NCI-H748 treated with DMSO at 0.1 percent for 48 hours (cell line): ENCODE measurements at regions not wholly inside any gene's neighbourhood (a gene's known extent, or its start where the extent isn't known, plus 50 kb on each side); places are given as distances from the start of the nearest gene placed in this dataset.

ENCODE experiments used
- DNase-seq: peaks from one replicate; lab custom pipeline; 2025; lab: John Stamatoyannopoulos, UW

- no peak for DNase-seq
Observed at GRCh38 chr2:121860758-121861227, 105.3 kb downstream of the TSN start.

GRCh38 chr2:121862286-121862685 lies 106.8 kb downstream of the TSN start:
- DNase-seq: no peak

- DNase-seq: no peak
Observed at GRCh38 chr2:121865914-121866313, 110.5 kb downstream of the TSN start.

GRCh38 chr2:121866789-121867188 lies 111.3 kb downstream of the TSN start:
- DNase-seq: no peak

- peak; percentile 28 for DNase-seq
Observed at GRCh38 chr2:121868652-121869051, 113.2 kb downstream of the TSN start.

GRCh38 chr2:121869363-121869762 lies 113.9 kb downstream of the TSN start:
- no peak for DNase-seq

GRCh38 chr2:121869873-121870272 lies 114.4 kb downstream of the TSN start:
- no peak for DNase-seq

GRCh38 chr2:121872651-121873050 lies 117.2 kb downstream of the TSN start:
- DNase-seq: no peak

GRCh38 chr2:121873864-121874263 lies 118.4 kb downstream of the TSN start:
- DNase-seq: no peak

GRCh38 chr2:121875585-121876185 lies 120.2 kb downstream of the TSN start:
- DNase-seq: no peak

- no peak for DNase-seq
Observed at GRCh38 chr2:121877366-121877765, 121.9 kb downstream of the TSN start.

- DNase-seq: no peak
Observed at GRCh38 chr2:121880283-121880682, 124.8 kb downstream of the TSN start.

- DNase-seq: no peak
Observed at GRCh38 chr2:121881038-121881437, 125.6 kb downstream of the TSN start.

GRCh38 chr2:121881950-121882349 lies 126.5 kb downstream of the TSN start:
- DNase-seq: no peak

GRCh38 chr2:121884078-121884477 lies 128.6 kb downstream of the TSN start:
- no peak for DNase-seq

- no peak for DNase-seq
Observed at GRCh38 chr2:121884511-121884921, 129.1 kb downstream of the TSN start.

- no peak for DNase-seq
Observed at GRCh38 chr2:121886059-121886458, 130.6 kb downstream of the TSN start.

GRCh38 chr2:121887513-121888188 lies 132.2 kb downstream of the TSN start:
- DNase-seq: no peak

- no peak for DNase-seq
Observed at GRCh38 chr2:121888189-121888557, 132.7 kb downstream of the TSN start.

GRCh38 chr2:121890041-121890440 lies 134.6 kb downstream of the TSN start:
- no peak for DNase-seq

- no peak for DNase-seq
Observed at GRCh38 chr2:121895723-121896571, 140.5 kb downstream of the TSN start.

GRCh38 chr2:121897335-121897970 lies 142.0 kb downstream of the TSN start:
- DNase-seq: peak; percentile 16
